ENCODE measurements at regions not wholly inside any gene's neighbourhood (a gene's known extent, or its start where the extent isn't known, plus 50 kb on each side); places are given as distances from the start of the nearest gene placed in this dataset.

DNA sequence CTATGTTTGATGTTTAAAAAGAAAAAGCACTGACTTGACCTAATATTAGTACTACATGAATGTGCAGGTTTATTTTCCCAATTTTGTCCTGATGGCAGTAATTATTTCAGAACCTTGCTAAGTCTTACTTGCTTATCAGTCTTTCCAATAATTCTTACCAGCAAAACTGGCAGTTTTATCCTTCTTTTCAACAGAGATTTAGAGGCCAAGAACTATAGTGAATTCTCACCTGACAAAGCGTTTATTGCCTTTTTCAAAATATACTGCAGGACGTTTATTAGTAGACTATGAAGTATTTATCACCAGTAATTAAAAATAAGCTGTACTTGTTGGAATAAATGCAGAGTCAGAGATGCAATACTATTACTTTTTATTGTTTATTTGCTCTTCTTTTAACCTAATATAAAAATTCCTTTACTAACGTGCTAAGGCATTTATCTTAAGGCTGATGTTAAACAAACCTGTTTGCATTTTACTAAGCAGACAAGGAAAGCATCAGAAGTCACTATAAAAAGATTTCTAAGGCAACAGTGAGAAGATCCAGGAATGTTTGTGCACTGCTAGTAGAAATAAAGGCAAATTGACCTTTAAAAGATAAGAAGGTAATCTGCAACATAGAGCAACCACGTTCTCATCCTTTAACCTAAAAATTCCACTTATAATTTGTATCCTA, 80.3 kb upstream of the NOCT start:
- FAIRE-seq (no peak), DNase-seq (ENCODE audit: low read depth, low spot score) (no peak)
- H3K4me1 ChIP-seq (ENCODE audit: control insufficient read depth, extremely low read depth, insufficient read depth, low read length), result peaks cover 3% of the 10 kb centered on the region
- H3K9me1 ChIP-seq (ENCODE audit: control insufficient read depth, extremely low read depth, insufficient read depth, low read length), result no peaks in the 10 kb centered on the region
- no peak overlapping the region for H3K4me3 ChIP-seq (ENCODE audit: control insufficient read depth in 2 of 3, extremely low read depth in 1 of 3, insufficient read depth in 2 of 3, low read depth in 1 of 3, low read length in 3 of 3)
- H3K79me2 ChIP-seq (ENCODE audit: control insufficient read depth, insufficient read depth, low read length), result no peaks in the 10 kb centered on the region
- H3K4me2 ChIP-seq (ENCODE audit: control insufficient read depth, extremely low read depth, insufficient read depth, low read depth, low read length), result no peak overlapping the region
- no peak overlapping the region for H3K9ac ChIP-seq (ENCODE audit: control insufficient read depth, extremely low read depth, insufficient read depth, low read length)
- TF ChIP-seq, protein P1, sequence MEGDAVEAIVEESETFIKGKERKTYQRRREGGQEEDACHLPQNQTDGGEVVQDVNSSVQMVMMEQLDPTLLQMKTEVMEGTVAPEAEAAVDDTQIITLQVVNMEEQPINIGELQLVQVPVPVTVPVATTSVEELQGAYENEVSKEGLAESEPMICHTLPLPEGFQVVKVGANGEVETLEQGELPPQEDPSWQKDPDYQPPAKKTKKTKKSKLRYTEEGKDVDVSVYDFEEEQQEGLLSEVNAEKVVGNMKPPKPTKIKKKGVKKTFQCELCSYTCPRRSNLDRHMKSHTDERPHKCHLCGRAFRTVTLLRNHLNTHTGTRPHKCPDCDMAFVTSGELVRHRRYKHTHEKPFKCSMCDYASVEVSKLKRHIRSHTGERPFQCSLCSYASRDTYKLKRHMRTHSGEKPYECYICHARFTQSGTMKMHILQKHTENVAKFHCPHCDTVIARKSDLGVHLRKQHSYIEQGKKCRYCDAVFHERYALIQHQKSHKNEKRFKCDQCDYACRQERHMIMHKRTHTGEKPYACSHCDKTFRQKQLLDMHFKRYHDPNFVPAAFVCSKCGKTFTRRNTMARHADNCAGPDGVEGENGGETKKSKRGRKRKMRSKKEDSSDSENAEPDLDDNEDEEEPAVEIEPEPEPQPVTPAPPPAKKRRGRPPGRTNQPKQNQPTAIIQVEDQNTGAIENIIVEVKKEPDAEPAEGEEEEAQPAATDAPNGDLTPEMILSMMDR (optimal IDR thresholded peaks at IDR 0.05 in 1 of 3, IDR thresholded peaks at IDR 0.05 in 1 of 3, conservative IDR thresholded peaks at IDR 0.05 in 1 of 3; ENCODE audit: extremely low read depth in 1 of 3, insufficient read depth in 2 of 3, low read length in 3 of 3), result no peak
- TF ChIP-seq EZH2 (IDR thresholded peaks at IDR 0.05; ENCODE audit: low read length), result no peak
- H3K36me3 ChIP-seq (ENCODE audit: control insufficient read depth in 2 of 2, extremely low read depth in 1 of 2, insufficient read depth in 2 of 2, low read length in 2 of 2), result no peaks in the 10 kb centered on the region
- dilution Hi-C loops (cut with MboI; ENCODE audit: extremely low pct_ligation_motif_present, low sequenced_read_pairs), result no loop called here
- no peaks in the 10 kb centered on the region for H3K9me3 ChIP-seq (ENCODE audit: control insufficient read depth, low read depth, low read length)
- no peaks in the 10 kb centered on the region for H4K20me1 ChIP-seq (ENCODE audit: control insufficient read depth, extremely low read depth, insufficient read depth, low read length)
- no peak overlapping the region for H3K27ac ChIP-seq (ENCODE audit: control insufficient read depth, insufficient read depth, low read length)
- H2AFZ ChIP-seq (ENCODE audit: control insufficient read depth, low read length), result no peak overlapping the region
- no peaks in the 10 kb centered on the region for H3K27me3 ChIP-seq (ENCODE audit: control insufficient read depth, extremely low read depth, insufficient read depth, low read length)

DNA sequence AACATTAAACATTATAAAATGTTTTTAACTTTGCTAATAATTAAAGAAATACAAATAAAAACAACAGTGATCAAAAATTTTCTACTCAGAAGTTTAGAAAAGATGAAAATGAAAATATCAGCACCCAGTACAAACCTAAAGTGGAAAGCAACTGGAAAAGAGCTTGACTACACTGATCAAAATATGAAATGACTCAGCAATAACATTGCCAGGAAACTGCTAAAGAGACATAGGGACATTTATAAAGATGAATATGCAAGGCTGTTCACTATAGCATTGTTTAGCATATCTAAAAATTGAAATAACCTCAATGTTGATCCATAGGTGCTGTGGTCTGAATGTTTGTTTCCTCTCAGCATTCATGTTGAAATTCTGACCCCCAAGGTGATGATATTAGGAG, 88.5 kb upstream of the NOCT start:
- no peak overlapping the region for H3K9ac ChIP-seq (ENCODE audit: control insufficient read depth, extremely low read depth, insufficient read depth, low read length)
- no peak overlapping the region for H3K27ac ChIP-seq (ENCODE audit: control insufficient read depth, insufficient read depth, low read length)
- no peaks in the 10 kb centered on the region for H3K27me3 ChIP-seq (ENCODE audit: control insufficient read depth, extremely low read depth, insufficient read depth, low read length)
- FAIRE-seq (no peak), DNase-seq (ENCODE audit: low read depth, low spot score) (no peak)
- H3K4me2 ChIP-seq (ENCODE audit: control insufficient read depth, extremely low read depth, insufficient read depth, low read depth, low read length), result no peak overlapping the region
- no peaks in the 10 kb centered on the region for H3K79me2 ChIP-seq (ENCODE audit: control insufficient read depth, insufficient read depth, low read length)
- no peak overlapping the region for H2AFZ ChIP-seq (ENCODE audit: control insufficient read depth, low read length)
- no peaks in the 10 kb centered on the region for H3K36me3 ChIP-seq (ENCODE audit: control insufficient read depth in 2 of 2, extremely low read depth in 1 of 2, insufficient read depth in 2 of 2, low read length in 2 of 2)
- no peaks in the 10 kb centered on the region for H4K20me1 ChIP-seq (ENCODE audit: control insufficient read depth, extremely low read depth, insufficient read depth, low read length)
- H3K4me3 ChIP-seq (ENCODE audit: control insufficient read depth in 2 of 3, extremely low read depth in 1 of 3, insufficient read depth in 2 of 3, low read depth in 1 of 3, low read length in 3 of 3), result no peak overlapping the region
- TF ChIP-seq, protein P1 (optimal IDR thresholded peaks at IDR 0.05 in 1 of 3, IDR thresholded peaks at IDR 0.05 in 1 of 3, conservative IDR thresholded peaks at IDR 0.05 in 1 of 3; ENCODE audit: extremely low read depth in 1 of 3, insufficient read depth in 2 of 3, low read length in 3 of 3), result no peak
- TF ChIP-seq EZH2 (IDR thresholded peaks at IDR 0.05; ENCODE audit: low read length), result no peak
- dilution Hi-C loops (cut with MboI; ENCODE audit: extremely low pct_ligation_motif_present, low sequenced_read_pairs), result no loop called here
- no peaks in the 10 kb centered on the region for H3K4me1 ChIP-seq (ENCODE audit: control insufficient read depth, extremely low read depth, insufficient read depth, low read length)
- H3K9me3 ChIP-seq (ENCODE audit: control insufficient read depth, low read depth, low read length), result no peaks in the 10 kb centered on the region
- no peaks in the 10 kb centered on the region for H3K9me1 ChIP-seq (ENCODE audit: control insufficient read depth, extremely low read depth, insufficient read depth, low read length)
